ENCODE measurements at regions not wholly inside any gene's neighbourhood (a gene's known extent, or its start where the extent isn't known, plus 50 kb on each side); places are given as distances from the start of the nearest gene placed in this dataset.

GRCh38 chr6:101066481-101066880, 185.4 kb upstream of the ASCC3 start:
- no peak for TF ChIP-seq CTCF (IDR thresholded peaks at IDR 0.05; ENCODE audit: insufficient read depth, low read length, missing control alignments)
- no peak for DNase-seq (ENCODE audit: low read depth, low spot score)
- ChIA-PET POLR2A (no interaction called here), CTCF (no interaction called here)
- H3K4me3 ChIP-seq (ENCODE audit: low read depth, low read length), result no peak overlapping the region

DNA sequence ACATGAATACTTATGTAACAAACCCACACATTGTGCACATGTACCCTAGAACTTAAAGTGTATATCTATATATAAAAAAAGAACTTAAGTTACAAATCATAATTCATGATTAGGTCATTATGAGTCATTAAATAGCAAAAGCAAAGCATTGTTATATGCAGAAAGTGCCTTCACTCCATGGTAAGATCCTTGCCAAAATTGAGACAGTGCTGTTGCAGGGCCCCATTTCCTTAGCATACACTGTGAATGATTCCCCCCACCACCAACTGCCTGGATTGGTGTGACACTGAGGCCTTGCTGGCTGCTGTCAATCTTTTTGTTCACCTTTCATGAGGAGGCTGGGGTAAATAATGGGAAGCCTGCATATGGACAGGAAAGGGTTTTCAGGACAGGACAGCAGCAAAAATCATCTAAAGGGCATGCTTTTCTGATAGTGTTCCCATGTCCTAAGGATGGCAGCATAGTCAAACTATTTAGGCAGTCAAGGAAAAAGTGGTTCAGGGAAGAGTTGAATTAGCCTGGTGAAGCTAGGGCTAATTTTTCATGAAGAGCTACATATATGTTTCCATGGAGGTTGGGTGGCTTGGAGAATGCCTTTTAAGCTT, 188.2 kb upstream of the ASCC3 start:
- CTCF ChIA-PET, result no interaction called here

GRCh38 chr6:101070044-101070608, 189.0 kb upstream of the ASCC3 start:
- ChIA-PET POLR2A (no interaction called here), CTCF (no interaction called here)
- no peak overlapping the region for H3K4me3 ChIP-seq (ENCODE audit: low read depth, low read length)
- no peak for TF ChIP-seq CTCF (IDR thresholded peaks at IDR 0.05; ENCODE audit: insufficient read depth, low read length, missing control alignments)
- no peak for DNase-seq (ENCODE audit: low read depth, low spot score)

More for the DNA sequence above, 188.2 kb upstream of the ASCC3 start:
- POLR2A ChIA-PET, result no interaction called here
- no peak for DNase-seq (ENCODE audit: low read depth, low spot score)
- TF ChIP-seq CTCF (IDR thresholded peaks at IDR 0.05; ENCODE audit: insufficient read depth, low read length, missing control alignments), result no peak
- no peak overlapping the region for H3K4me3 ChIP-seq (ENCODE audit: low read depth, low read length)

DNA sequence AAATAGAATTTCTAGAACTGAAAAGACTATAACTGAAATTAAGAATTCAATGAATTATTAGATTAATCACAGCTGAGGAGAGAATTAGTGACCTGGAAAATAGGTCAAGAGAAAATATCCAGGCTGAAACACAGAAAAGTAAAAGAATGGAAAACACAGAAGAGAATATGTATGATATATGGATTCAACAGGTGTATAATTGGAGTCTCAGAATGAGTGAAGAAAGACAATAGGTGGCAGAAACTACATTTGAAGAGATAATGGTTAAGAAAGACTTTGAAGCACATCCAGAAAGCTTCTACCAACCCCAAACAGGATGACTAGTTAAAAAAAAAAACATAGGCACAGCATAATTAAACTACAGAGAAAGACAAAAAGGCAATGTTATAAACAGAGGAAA, 196.2 kb upstream of the ASCC3 start:
- ChIA-PET POLR2A (no interaction called here), CTCF (no interaction called here)
- TF ChIP-seq CTCF (IDR thresholded peaks at IDR 0.05; ENCODE audit: insufficient read depth, low read length, missing control alignments), result no peak
- DNase-seq (ENCODE audit: low read depth, low spot score), result no peak
- no peak overlapping the region for H3K4me3 ChIP-seq (ENCODE audit: low read depth, low read length)

DNA sequence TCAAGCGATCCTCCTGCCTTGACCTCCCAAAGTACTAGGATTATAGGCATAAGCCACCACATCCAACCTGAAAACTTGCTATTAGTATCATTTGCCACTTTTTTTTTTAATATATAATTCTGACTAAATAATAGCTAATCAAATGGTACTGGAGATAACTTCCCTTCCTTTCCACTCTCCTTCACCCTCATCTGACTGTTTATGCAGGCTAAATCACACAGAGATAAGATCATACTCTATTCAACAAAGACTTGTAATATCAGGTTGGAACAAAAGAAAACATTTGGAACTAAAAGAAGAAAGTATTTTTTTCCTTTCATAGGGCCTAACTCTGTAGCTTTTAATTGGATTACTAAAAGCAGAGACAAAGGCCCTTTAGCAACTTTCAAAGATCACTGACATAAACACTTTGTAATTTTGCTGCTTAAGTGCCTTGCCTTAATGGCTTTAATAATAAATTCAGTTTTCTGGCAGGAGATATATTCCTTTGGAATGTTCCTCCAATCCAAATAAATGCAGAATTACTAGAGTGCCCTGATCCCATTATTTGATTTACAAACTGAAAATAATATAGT, 198.7 kb upstream of the ASCC3 start:
- ChIA-PET CTCF (no interaction called here), POLR2A (no interaction called here)
- no peak for TF ChIP-seq CTCF (IDR thresholded peaks at IDR 0.05; ENCODE audit: insufficient read depth, low read length, missing control alignments)
- no peak overlapping the region for H3K4me3 ChIP-seq (ENCODE audit: low read depth, low read length)
- no peak for DNase-seq (ENCODE audit: low read depth, low spot score)

- CTCF ChIA-PET, result no interaction called here
- no peak for DNase-seq (ENCODE audit: low read depth, low spot score)
- TF ChIP-seq CTCF (IDR thresholded peaks at IDR 0.05; ENCODE audit: insufficient read depth, low read length, missing control alignments), result no peak
- POLR2A ChIA-PET, result no interaction called here
- no peak overlapping the region for H3K4me3 ChIP-seq (ENCODE audit: low read depth, low read length)
Observed at GRCh38 chr6:101080597-101080996, 199.5 kb upstream of the ASCC3 start.

Data from AG04449 (cell line).